Globus pallidus (tissue), 1 donor: ENCODE measurements at regions not wholly inside any gene's neighbourhood (a gene's known extent, or its start where the extent isn't known, plus 50 kb on each side); places are given as distances from the start of the nearest gene placed in this dataset.
A peak's percentile ranks its signal among the peaks of the same experiment; 100 is the strongest.
"Not testable (repeated sequence)": the region's sequence is repeated elsewhere in the genome, so short reads cannot be mapped to it uniquely, and the experiment has no call there.

Experiments
- DNase-seq: peaks from one replicate; pipeline ENCODE4 v3.0.0-alpha.2; 2015; ENCODE audit warnings: low spot score

GRCh38 chr1:149157409-149157808 is 54.1 kb upstream of the NBPF9 start:
- not testable (repeated sequence) for DNase-seq

GRCh38 chr1:149158308-149158707 is 55.0 kb upstream of the NBPF9 start:
- DNase-seq, result not testable (repeated sequence)

- DNase-seq, result not testable (repeated sequence)
Observed at GRCh38 chr1:149163063-149163444, 59.7 kb upstream of the NBPF9 start.

GRCh38 chr1:149174765-149175164 is 71.4 kb upstream of the NBPF9 start:
- not testable (repeated sequence) for DNase-seq

GRCh38 chr1:149175812-149176211 is 72.5 kb upstream of the NBPF9 start:
- DNase-seq, result not testable (repeated sequence)

GRCh38 chr1:149176453-149177316 is 73.3 kb upstream of the NBPF9 start:
- peak; percentile 20 for DNase-seq

GRCh38 chr1:149190742-149191141 is 87.4 kb upstream of the NBPF9 start:
- not testable (repeated sequence) for DNase-seq

- DNase-seq, result not testable (repeated sequence)
Observed at GRCh38 chr1:149196651-149197050, 93.3 kb upstream of the NBPF9 start.

GRCh38 chr1:149200567-149200966 is 97.2 kb upstream of the NBPF9 start:
- not testable (repeated sequence) for DNase-seq

GRCh38 chr1:149202283-149202682 is 98.9 kb upstream of the NBPF9 start:
- not testable (repeated sequence) for DNase-seq

- DNase-seq, result not testable (repeated sequence)
Observed at GRCh38 chr1:149204396-149204795, 101.0 kb upstream of the NBPF9 start.

- not testable (repeated sequence) for DNase-seq
Observed at GRCh38 chr1:149208836-149209235, 105.5 kb upstream of the NBPF9 start.

GRCh38 chr1:149211757-149212420 is 108.5 kb upstream of the NBPF9 start:
- not testable (repeated sequence) for DNase-seq

- not testable (repeated sequence) for DNase-seq
Observed at GRCh38 chr1:149212946-149213345, 109.6 kb upstream of the NBPF9 start.

GRCh38 chr1:149213673-149214072 is 110.3 kb upstream of the NBPF9 start:
- not testable (repeated sequence) for DNase-seq

GRCh38 chr1:149218080-149218988 is 115.0 kb upstream of the NBPF9 start:
- DNase-seq, result not testable (repeated sequence)

GRCh38 chr1:149219539-149219938 is 116.2 kb upstream of the NBPF9 start:
- not testable (repeated sequence) for DNase-seq

- DNase-seq, result not testable (repeated sequence)
Observed at GRCh38 chr1:149220463-149221074, 117.2 kb upstream of the NBPF9 start.

- DNase-seq, result not testable (repeated sequence)
Observed at GRCh38 chr1:149227933-149228665, 124.7 kb upstream of the NBPF9 start.

- DNase-seq, result not testable (repeated sequence)
Observed at GRCh38 chr1:149228672-149229585, 125.6 kb upstream of the NBPF9 start.
